K562 (cell line): ENCODE measurements at regions not wholly inside any gene's neighbourhood (a gene's known extent, or its start where the extent isn't known, plus 50 kb on each side); places are given as distances from the start of the nearest gene placed in this dataset.

ENCODE experiments used
- ATAC-seq: fragments of 200-7000 bp; cut with Tn5 transposase; 3 replicates; pipeline ENCODE4 v1.9.1; 2020; ENCODE audit warnings: moderate library complexity
- BruUV-seq: library from RNA; stranded (reverse); fragments of 400-500 nt; replicated peaks from 2 replicates; lab custom pipeline; 2021; lab: Mats Ljungman, UMichigan
- CTCF ChIA-PET: fragments of 300-600 bp; formaldehyde crosslinking; extraction: SDS; loops from one replicate; lab custom pipeline; 2021; ENCODE audit warnings: low intra/inter-chr PET ratio; lab: Yijun Ruan, JAX
- POLR2A ChIA-PET: fragments of 300-600, 350-650 bp; sonication (Branson Sonifier 250); formaldehyde crosslinking; extraction: SDS; loops from one replicate; lab custom pipeline; 2021; ENCODE audit warnings: antibody characterized with exemption, inconsistent platforms; lab: Yijun Ruan, JAX
- DNase-seq, 4 experiments: peaks; one replicate each; pipeline versions ENCODE4 v3.0.0 to v3.0.0-alpha.2; 2011 to 2018; ENCODE audit warnings: low spot score in 3 of 4, mixed read lengths in 3 of 4; ENCODE audit errors: extremely low read depth in 1 of 4
- FAIRE-seq: peaks from 2 replicates; lab custom pipeline; 2011; peaks lifted over from hg19 to GRCh38; lab: Jason Lieb, UNC
- H2AFZ ChIP-seq: 2 replicates; pipeline ENCODE4 v1.6.0; 2011; ENCODE audit warnings: low read depth, low read length, control low read depth, inconsistent platforms
- H3K27ac ChIP-seq: fragments of 200-600 bp; 3 replicates; pipeline ENCODE4 v1.8.0; 2011; ENCODE audit warnings: low read depth, mild to moderate bottlenecking, control low read depth, inconsistent platforms, low read length, moderate library complexity, mixed read lengths; ENCODE audit errors: extremely low read depth
- H3K27me3 ChIP-seq, 2 experiments: fragments of 300-600 bp in 1 of 2; 2 replicates in 1 of 2; 3 replicates in 1 of 2; pipeline versions ENCODE4 v1.6.0 to v1.8.0; 2011; ENCODE audit warnings: inconsistent platforms in 2 of 2, low read length in 2 of 2, mild to moderate bottlenecking in 1 of 2, mixed read lengths in 1 of 2, moderate library complexity in 1 of 2; ENCODE audit not compliant: control insufficient read depth in 2 of 2, insufficient read depth in 2 of 2
- H3K36me3 ChIP-seq: fragments of 300-600 bp; 3 replicates; pipeline ENCODE4 v1.8.0; 2011; ENCODE audit warnings: mild to moderate bottlenecking, low read length, inconsistent platforms; ENCODE audit not compliant: control insufficient read depth, insufficient read depth
- H3K4me1 ChIP-seq, 2 experiments: fragments of 200-600 bp in 1 of 2; replicated peaks in 1 of 2; 2 replicates in 1 of 2; 3 replicates in 1 of 2; pipeline versions ENCODE4 v1.5.1 to v1.8.0; 2011; ENCODE audit warnings: inconsistent platforms in 2 of 2, low read length in 2 of 2, mild to moderate bottlenecking in 1 of 2, mixed read lengths in 1 of 2, moderate library complexity in 1 of 2; ENCODE audit not compliant: control insufficient read depth in 2 of 2, insufficient read depth in 2 of 2
- H3K4me2 ChIP-seq: 2 replicates; pipeline ENCODE4 v1.6.1; 2011; ENCODE audit warnings: low read length, control low read depth, inconsistent platforms, mixed read lengths; ENCODE audit not compliant: insufficient read depth
- H3K4me3 ChIP-seq: fragments of 200-600 bp; sonication (generic), shearing (Covaris generic); 2 replicates; pipeline ENCODE4 v1.5.1; 2016; ENCODE audit warnings: control low read depth, inconsistent platforms
- H3K79me2 ChIP-seq: fragments of 200-600 bp; 3 replicates; pipeline ENCODE4 v1.8.0; 2011; ENCODE audit warnings: low read length, inconsistent platforms; ENCODE audit not compliant: control insufficient read depth, insufficient read depth
- H3K9ac ChIP-seq, 2 experiments: 2 replicates each; pipeline versions ENCODE4 v1.6.0 to v1.6.1; 2011; ENCODE audit warnings: low read depth in 2 of 2, low read length in 2 of 2, control low read depth in 1 of 2, inconsistent platforms in 1 of 2, mild to moderate bottlenecking in 1 of 2, mixed read lengths in 1 of 2; ENCODE audit not compliant: insufficient read depth in 1 of 2
- H3K9me1 ChIP-seq: one replicate; pipeline ENCODE4 v1.6.0; 2011; ENCODE audit warnings: inconsistent platforms, mild to moderate bottlenecking, low read length, moderate library complexity; ENCODE audit not compliant: control insufficient read depth, insufficient read depth
- H3K9me3 ChIP-seq: replicated peaks from 2 replicates; pipeline ENCODE4 v1.5.1; 2011; ENCODE audit warnings: low read depth, low read length, inconsistent platforms; ENCODE audit not compliant: control insufficient read depth, insufficient read depth
- H4K20me1 ChIP-seq: replicated peaks from 2 replicates; pipeline ENCODE4 v1.6.1; 2011; ENCODE audit warnings: low read length, inconsistent platforms, mixed read lengths; ENCODE audit not compliant: control insufficient read depth, insufficient read depth
- CBX5 ChIP-seq: IDR thresholded peaks from 2 replicates; pipeline ENCODE4 v1.6.1; 2014; ENCODE audit warnings: low read depth, borderline replicate concordance
- CREB1 ChIP-seq, 2 experiments: sonication (generic) in 1 of 2; formaldehyde crosslinking in 1 of 2; IDR thresholded peaks; 2 replicates each; pipeline versions ENCODE4 v1.6.1 to v1.8.0; 2012 to 2022; ENCODE audit warnings: inconsistent platforms in 1 of 2, mild to moderate bottlenecking in 1 of 2, missing genetic modification reagents in 1 of 2, moderate library complexity in 1 of 2
- ELF2 ChIP-seq: fragments of 250-450 bp; sonication (Bioruptor Pico); IDR thresholded peaks from 2 replicates; pipeline ENCODE4 v1.5.0; 2021; ENCODE audit warnings: mild to moderate bottlenecking
- ERF ChIP-seq: fragments of 450-650 bp; formaldehyde crosslinking; IDR thresholded peaks from 2 replicates; pipeline ENCODE4 v1.4.0; 2020; ENCODE audit warnings: mild to moderate bottlenecking, mixed read lengths
- HSF4 ChIP-seq: fragments of 250-450 bp; sonication (Bioruptor Pico); IDR thresholded peaks from 2 replicates; pipeline ENCODE4 v2.1.2; 2022; ENCODE audit warnings: mild to moderate bottlenecking, moderate library complexity, borderline replicate concordance
- PTRF ChIP-seq: fragments of 450-650 bp; IDR thresholded peaks from 2 replicates; pipeline ENCODE4 v1.6.1; 2016; ENCODE audit warnings: mild to moderate bottlenecking, missing genetic modification characterization, missing compliant biosample characterization
- PURB ChIP-seq: sonication (generic); formaldehyde crosslinking; IDR thresholded peaks from 2 replicates; pipeline ENCODE4 v1.9.0; 2021; ENCODE audit warnings: low read depth, mild to moderate bottlenecking, missing genetic modification reagents
- RBBP5 ChIP-seq: fragments of 200-600 bp; sonication (generic); IDR thresholded peaks from 2 replicates; pipeline ENCODE4 v1.6.1; 2012; ENCODE audit warnings: borderline replicate concordance, mild to moderate bottlenecking, low read length, control low read depth, inconsistent platforms; ENCODE audit not compliant: insufficient read depth, poor library complexity, severe bottlenecking
- RBM25 ChIP-seq: fragments of 200-400 bp; formaldehyde crosslinking; IDR thresholded peaks from 2 replicates; pipeline ENCODE4 v1.6.1; 2018; ENCODE audit warnings: low read length, low read depth, moderate library complexity; ENCODE audit not compliant: severe bottlenecking
- SMARCE1 ChIP-seq: fragments of 450-650 bp; IDR thresholded peaks from 2 replicates; pipeline ENCODE4 v1.7.1; 2016; ENCODE audit warnings: mild to moderate bottlenecking
- ZBTB43 ChIP-seq: sonication (generic); formaldehyde crosslinking; IDR thresholded peaks from 2 replicates; pipeline ENCODE4 v1.8.0; 2023; ENCODE audit warnings: mild to moderate bottlenecking, missing genetic modification reagents
- ZFPM2 ChIP-seq: fragments of 250-450 bp; sonication (Bioruptor Pico); IDR thresholded peaks from 2 replicates; pipeline ENCODE4 v1.5.1; 2022; ENCODE audit warnings: mild to moderate bottlenecking
- ZZZ3 ChIP-seq: fragments of 450-650 bp; IDR thresholded peaks from 2 replicates; pipeline ENCODE4 v1.6.1; 2016; ENCODE audit warnings: antibody characterized with exemption, mild to moderate bottlenecking, moderate library complexity
- WGBS: fragments of 100-300 bp; shearing (Covaris generic); methylation state at CpG from one replicate; pipeline ENCODE4 v1.1.6; 2016; ENCODE audit warnings: low coverage, mixed read lengths; ENCODE audit not compliant: insufficient coverage; ENCODE audit errors: missing lambda C conversion rate; 5-methylcytosine and 5-hydroxymethylcytosine counted together
- in situ Hi-C: fragments of 300-500 bp; cut with MboI; formaldehyde crosslinking; loops from 4 replicates; pipeline ENCODE4 v1.15.0; 2018; ENCODE audit warnings: inconsistent platforms, mixed read lengths
- intact Hi-C: fragments of 100-400 bp; cut with micrococcal nuclease; formaldehyde crosslinking; loops from 2 replicates; pipeline ENCODE4 v1.14.2; 2022

- in situ Hi-C loops: no loop called here
- Histone ChIP-seq H3K27ac (no peak overlapping the region), H3K79me2 (no peaks in the 10 kb centered on the region), H3K36me3 (no peaks in the 10 kb centered on the region), H3K27me3 (no peaks in the 10 kb centered on the region), H3K9ac (no peak overlapping the region), H3K4me3 (no peak overlapping the region), H3K4me1 (no peaks in the 10 kb centered on the region), H3K9me1 (no peaks in the 10 kb centered on the region), H3K4me2 (no peak overlapping the region), H4K20me1 (no peaks in the 10 kb centered on the region), H2AFZ (no peak overlapping the region), H3K9me3 (no peaks in the 10 kb centered on the region)
- TF ChIP-seq HSF4 (CRISPR knock-in tag) (no peak), CBX5 (no peak), ZZZ3 (no peak), RBM25 (no peak), ZFPM2 (no peak), RBBP5 (no peak), CREB1 (IDR thresholded peaks at IDR 0.05) (no peak), CREB1 (CRISPR knock-in tag; IDR thresholded peaks at IDR 0.05) (no peak), ZBTB43 (no peak), PURB (CRISPR knock-in tag) (no peak), ERF (no peak), ELF2 (CRISPR knock-in tag) (no peak), PTRF (tag) (no peak), SMARCE1 (no peak)
- ChIA-PET POLR2A (no interaction called here), CTCF (no interaction called here)
- ATAC-seq (no peak), FAIRE-seq (no peak), DNase-seq (no peak)
- BruUV-seq: no TSS peak
- intact Hi-C loops: no loop called here
- 39% methylated on average over 5 of the region's 5 CpGs for WGBS
Observed at GRCh38 chr2:144785253-144785652, 265.3 kb upstream of the ZEB2 start.
